Neural progenitor cell (in vitro differentiated cells): ENCODE measurements at regions not wholly inside any gene's neighbourhood (a gene's known extent, or its start where the extent isn't known, plus 50 kb on each side); places are given as distances from the start of the nearest gene placed in this dataset.

ENCODE experiments used
- CTCF ChIP-seq: fragments of 200-600 bp; sonication (generic); IDR thresholded peaks from 2 replicates; pipeline ENCODE4 v1.5.1; 2017; ENCODE audit warnings: antibody characterized with exemption, mild to moderate bottlenecking
- EZH2 ChIP-seq: fragments of 200-600 bp; sonication (generic); IDR thresholded peaks from 2 replicates; pipeline ENCODE4 v1.6.1; 2017; ENCODE audit warnings: antibody characterized with exemption, mild to moderate bottlenecking, moderate library complexity

- TF ChIP-seq CTCF (no peak), EZH2 (no peak)
Observed at GRCh38 chr17:71349908-71350600, 770.8 kb upstream of the SOX9 start.
